ENCODE measurements at regions not wholly inside any gene's neighbourhood (a gene's known extent, or its start where the extent isn't known, plus 50 kb on each side); places are given as distances from the start of the nearest gene placed in this dataset.
"Not testable (repeated sequence)": the region's sequence is repeated elsewhere in the genome, so short reads cannot be mapped to it uniquely, and the experiment has no call there.

DNA sequence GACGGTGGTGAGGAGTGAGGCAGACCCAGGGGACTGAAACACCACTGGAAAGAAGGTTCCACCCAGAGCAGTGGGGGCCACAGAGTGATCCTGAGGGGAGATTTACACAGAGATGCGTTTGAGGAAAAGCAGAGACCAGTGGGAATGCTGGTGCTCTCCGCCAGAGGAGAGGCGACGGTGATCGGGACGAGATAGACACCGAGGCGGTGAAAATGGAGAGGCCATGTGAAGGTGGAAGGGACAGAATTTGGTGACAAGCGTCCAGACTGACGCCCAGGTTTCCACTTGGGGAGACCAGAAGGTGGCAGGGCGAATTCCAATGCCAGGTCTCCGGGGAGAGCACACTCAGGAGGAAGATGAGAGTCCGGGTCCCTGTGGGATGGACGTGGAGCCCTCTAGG is 374.8 kb downstream of the CNTNAP3B start:
- DNase-seq, result not testable (repeated sequence)

DNA sequence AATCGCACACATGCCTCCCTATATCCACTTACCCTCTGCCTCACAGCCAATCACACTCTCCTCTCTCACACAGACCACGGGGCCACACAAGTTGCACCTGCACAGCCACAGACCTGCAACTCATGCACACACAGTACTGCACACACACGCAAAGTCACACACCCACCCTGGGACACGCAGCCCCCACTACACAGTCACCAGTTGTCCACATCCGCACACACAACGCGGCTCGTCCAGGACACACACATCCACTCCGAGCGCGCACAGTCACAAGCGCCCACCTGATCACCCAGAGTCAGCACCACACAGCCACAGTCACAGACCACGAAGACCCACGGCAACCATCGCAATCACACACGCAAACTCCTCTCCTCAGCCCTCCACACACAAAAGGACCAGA is 387.3 kb downstream of the CNTNAP3B start:
- not testable (repeated sequence) for DNase-seq

DNA sequence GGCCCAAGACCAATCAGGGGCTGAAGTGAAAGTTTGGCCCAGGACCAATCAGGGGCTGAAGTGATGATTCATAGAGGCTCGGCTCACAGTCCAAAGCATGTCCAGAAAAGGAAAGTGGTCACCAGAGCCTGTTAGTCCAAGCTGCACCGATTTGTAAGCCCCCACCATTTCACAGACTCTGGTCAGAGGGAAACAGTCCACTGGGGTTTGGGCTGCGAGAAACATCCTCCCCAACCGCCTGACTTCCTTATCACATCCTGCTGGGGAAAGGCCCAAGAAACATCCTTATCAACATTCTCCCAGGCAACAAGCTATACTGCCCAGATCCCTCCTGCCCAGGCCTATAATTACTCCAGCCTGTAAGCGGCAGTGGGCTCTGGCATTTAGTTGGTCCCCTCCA is 388.1 kb downstream of the CNTNAP3B start:
- DNase-seq, result not testable (repeated sequence)

DNA sequence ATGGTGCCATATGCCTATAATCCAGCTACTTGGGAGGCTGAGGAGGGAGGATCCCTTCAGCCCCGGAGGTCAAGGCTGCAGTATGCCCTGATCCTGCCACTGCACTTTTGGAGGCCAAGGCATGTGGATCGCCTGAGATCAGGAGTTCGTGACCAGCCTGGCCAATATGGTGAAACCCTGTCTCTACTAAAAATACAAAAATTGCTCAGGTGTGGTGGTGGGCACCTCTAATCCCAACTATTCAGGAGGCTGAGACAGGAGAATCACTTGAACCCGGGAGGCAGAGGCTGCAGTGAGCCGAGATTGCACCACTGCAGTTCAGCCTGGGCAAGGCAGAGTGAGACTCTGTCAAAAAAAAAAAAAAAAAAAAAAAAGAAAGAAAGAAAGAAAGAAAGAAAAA is 390.5 kb downstream of the CNTNAP3B start:
- not testable (repeated sequence) for DNase-seq

DNA sequence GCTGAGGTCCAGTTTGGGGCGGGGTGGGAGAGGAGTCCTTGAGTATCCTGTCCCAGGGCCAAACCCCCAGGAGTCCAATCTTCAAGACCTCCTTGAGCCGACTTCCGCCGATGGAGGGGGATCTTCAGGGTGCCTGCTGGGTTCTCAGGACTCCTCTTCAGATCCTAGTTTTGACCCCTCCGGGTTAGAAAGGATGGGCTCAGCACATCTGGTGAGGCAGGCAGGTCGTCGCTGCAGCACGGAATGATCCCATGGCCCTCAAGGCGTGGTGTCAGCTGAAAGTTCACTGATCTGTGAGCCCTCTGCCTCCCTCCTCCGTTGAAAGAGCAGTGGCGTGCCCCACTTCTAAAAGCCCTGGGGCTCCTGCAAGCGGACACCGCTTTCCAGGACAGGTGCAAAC is 430.0 kb downstream of the CNTNAP3B start:
- not testable (repeated sequence) for DNase-seq

DNA sequence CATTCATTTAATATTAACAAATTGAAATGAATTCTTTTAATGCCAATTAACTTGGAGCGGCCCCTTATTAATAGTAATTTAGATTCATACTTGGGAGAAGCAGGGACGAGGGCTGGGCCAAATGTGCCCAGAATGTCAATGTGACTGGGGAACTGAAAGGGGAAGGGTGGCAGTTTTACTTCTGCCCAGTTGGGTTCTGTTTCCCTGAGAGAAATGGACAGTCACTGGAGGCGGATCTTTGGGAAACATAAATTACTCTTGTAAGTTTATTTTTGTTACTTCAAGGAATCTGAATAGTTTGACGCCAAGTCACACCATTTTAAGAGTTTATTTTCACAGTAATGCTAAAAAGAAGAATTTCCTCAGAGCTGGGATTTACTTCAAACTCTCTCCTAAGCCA is 432.1 kb downstream of the CNTNAP3B start:
- not testable (repeated sequence) for DNase-seq

DNA sequence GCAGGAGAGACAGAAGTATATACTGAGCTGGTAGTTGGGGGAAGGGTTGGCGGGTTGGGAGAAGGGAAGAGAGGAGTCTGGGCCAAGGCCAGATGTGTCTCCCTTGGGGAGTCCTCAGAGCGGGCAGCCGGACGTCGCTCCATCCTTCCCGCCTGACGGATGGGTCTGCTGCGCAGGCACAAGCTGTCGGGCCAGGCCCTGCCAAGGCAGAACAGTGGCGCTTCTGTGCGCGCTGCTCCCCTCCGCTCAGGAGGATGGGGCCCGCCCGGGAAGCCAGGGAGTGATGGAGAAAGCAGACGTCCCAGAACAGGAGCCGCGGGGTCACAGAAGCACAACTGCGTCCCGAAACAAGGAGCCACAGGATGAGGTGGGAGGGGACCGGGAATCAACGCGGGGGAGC is 449.9 kb downstream of the CNTNAP3B start:
- not testable (repeated sequence) for DNase-seq

DNA sequence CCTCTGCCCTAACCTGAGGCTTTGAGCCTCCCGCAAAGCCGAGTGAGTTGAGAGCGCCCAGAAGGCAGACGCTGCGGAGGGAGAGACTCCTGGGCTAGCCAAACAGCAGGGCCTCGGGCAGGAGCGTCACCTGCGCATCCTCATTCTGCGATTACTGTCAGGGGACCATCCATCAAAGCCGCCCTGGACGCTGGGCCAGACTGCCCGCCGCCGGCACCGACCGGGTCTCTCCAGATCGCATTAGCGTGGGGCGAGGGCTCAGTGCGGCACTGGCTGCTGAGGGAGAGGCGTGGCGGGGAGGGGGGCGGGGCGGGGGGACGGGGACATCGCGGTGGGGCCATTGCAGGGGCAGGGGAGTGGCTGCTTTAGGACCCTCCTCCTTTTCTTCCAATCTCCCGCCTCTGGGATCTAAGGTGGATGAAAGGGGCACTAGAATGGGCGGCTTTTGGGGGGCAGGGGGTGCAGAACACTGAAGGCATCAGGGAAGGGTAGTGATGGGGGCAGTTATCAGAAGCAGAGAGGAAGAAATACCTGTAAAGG is 465.7 kb downstream of the CNTNAP3B start:
- DNase-seq, result not testable (repeated sequence)

DNA sequence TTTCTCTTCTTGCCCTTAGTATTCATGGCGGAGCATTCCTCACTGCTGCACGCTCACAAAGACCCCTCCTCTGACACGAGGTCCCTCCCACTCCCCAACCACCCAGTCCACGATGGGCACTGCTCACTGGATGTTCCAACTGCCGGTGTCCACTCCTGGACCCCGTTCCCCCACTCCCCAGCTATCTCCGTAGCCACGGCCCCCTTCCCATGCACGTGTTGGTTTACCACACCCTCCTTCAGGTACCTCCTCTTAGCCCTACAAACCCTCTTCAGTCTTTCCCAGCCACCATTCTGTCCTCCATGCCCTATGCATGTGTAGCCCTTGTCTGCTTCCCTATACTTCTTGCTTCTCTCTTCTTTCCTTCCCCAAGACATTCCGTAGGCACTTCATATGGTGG is 469.6 kb upstream of the ZNG1F start:
- DNase-seq, result not testable (repeated sequence)

DNA sequence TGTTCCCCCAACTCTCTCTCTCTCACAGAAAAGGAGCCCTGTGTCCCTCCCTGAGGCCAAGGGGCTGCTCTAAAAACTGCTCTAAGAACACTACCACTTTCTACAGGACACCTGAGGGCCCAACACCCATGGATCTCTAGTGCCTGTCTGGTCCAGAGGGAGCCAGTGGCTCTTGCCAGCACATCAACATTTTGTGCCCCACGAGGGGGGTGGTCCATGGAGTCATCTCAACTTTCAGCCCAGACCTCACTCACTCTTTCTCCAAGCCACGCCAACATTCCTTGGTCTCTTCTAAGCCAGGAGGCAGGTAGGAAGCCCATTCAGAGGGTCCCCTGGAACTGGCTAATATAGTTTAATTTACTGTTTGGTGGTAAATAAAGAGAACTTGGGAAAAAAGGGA is 469.0 kb upstream of the ZNG1F start:
- DNase-seq, result not testable (repeated sequence)

DNA sequence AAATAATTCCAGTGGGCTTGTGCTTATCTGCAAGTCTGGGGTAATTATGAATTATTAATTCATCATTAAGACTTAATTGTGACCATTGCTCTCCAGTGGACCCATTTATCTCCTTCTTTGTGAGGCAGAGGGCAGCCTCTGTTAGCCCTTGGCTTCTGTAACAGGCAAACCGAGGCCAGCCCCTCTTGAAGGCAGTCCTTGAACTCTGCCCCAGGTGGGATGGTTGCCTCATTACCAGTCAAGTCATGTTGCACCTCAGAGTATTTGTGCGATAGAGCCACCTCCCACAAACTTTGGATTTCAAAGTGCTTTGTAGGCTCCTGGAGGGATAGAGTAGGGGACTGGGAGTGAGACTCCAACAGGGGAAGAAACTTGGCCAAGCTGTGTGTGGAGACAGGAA is 468.0 kb upstream of the ZNG1F start:
- DNase-seq, result not testable (repeated sequence)

DNA sequence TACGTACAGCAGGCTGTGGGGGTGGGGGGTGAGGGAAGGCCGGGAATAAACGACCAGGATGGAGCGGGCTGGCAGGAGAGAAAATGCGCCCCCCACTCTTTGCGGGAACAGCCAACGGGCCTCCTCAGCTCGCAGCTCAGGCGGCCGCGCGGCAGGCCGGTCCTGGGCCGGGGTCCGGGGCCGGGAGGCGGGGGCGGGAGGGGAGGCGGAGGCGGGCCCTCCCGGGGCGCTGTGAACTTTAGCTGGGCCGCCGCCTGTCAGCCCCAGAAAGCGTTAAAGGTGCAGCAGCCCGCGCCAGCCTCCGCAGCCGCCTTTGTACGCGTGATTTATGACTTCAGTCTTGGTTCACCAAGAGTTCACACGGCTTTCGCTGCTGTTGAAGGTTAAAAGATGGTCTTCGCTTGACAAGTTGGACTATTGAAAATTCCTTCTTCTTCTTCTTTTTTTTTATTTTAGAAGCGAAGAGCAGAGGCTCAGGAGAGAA is 466.0 kb upstream of the ZNG1F start:
- DNase-seq, result peak; percentile 8

DNA sequence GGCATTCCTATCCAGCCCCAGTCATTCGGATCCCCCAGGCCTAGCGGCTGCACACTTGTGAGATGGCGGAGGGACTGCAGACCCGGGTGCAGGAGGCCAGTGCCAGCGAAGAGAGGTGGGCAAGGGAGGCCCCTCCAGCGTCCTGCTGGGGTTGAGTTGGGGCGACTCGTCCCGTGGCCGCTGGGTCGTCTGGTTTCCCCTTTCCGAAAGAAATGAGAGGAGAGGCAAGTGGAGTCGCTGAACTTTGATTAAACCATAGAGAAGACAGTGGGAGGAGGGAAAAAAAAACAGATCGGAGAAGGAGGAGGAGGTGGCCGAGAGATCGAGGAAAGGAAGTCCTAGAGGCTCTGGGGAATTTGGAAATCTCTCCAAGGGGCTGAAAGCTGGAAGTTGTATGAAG is 465.2 kb upstream of the ZNG1F start:
- not testable (repeated sequence) for DNase-seq

DNA sequence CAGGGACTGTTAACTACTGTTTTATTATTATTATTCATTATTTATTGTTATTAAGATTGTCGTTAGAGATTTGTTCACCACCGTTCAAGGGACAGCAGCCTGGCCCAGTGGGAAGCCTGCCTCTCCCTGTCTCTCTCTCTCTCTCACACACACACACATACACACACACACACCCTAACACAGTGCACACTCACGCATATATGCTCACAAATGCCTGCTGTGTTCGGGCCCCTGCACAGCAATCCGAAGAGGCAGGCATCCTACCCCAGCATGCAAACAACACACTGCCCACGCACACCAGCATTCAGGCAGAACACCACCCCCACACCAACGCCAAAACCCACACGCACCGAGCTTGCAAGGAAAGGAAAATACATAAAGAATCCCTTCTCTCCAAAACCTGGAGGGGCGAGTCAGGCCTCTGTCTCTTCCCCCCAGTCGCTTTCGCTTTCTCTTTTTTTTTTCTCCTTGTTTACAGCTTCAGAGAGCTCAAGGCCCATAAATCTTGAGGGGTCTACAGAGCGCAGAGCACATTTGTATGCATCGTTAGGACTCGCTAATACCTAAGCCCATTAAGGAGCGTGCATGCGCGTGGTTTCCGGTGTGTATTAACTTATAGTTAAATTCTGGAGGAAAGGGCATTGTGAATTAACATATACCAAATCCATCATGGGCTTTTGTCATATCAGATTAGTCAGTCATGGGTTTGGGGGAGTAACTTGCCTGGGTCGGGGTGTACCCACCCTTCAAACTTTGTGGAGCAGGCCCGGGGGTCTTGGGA is 464.6 kb upstream of the ZNG1F start:
- DNase-seq, result not testable (repeated sequence)

DNA sequence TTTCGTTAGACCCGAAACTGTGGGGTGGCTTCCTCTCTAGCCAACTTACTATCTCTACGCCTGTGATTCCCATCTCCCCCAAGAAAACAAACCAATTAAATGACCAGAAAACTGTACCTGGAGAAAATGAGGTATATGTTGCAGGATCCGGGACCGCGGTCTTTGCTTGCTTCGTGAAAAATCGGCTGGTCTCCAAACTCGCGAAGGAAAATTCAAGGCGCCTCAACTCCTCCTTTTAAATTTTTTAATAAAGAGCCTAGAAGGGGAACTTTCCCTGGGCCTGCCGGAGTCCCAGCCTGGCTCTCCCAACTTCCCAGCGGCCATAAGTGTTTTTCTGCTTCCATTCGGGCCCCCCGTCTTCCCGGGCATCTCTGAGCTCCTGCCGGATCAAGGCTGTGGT is 463.7 kb upstream of the ZNG1F start:
- DNase-seq, result not testable (repeated sequence)

DNA sequence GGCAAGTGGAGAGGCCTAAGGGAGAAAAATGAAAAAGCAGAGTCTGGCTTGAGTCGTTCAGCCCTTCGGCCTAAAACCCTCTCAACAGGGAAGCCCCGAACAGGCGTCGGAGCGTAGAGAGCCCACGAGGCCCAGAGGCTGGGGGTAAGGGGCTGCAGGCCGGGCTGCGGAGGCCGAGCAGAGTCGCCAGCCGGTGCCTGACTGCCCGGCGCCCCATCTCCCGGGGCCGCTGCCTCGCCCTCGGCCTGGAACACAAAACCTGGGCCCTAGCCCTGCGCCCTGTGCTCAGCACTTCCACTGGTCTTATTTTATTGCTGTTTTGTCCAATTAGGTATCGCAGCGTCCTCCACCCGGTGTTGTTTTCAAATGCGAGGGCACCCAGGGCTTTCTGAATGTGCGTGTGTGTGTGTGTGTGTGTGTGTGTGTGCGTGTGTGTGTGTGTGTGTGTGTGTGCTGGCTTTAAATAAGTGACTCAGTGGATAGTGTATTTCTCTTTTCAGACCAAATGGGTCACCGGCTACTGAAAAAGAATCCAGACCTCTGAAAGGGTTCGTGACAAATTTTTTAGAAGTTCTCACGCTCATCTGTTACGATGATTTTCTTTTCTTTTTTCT is 463.1 kb upstream of the ZNG1F start:
- not testable (repeated sequence) for DNase-seq

DNA sequence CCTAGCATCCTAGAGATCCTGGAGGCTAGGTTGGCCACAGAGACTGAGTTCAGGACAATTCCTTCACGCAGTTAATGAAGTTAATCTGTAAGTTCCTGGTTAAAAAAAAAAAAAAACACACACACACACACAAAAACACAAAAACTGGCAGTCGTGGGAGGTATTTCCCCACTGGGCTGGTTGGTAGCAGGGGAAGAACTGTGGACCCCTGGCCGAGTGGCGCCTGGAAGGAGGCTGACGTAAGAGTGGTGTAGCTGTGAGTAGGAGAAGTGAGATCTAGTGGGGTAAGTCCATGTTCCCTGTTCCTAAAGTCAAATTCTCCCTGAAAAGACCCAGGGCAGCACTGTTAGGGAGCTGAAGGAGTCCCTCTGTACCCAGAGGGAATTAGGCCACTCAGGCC is 461.0 kb upstream of the ZNG1F start:
- DNase-seq, result not testable (repeated sequence)

DNA sequence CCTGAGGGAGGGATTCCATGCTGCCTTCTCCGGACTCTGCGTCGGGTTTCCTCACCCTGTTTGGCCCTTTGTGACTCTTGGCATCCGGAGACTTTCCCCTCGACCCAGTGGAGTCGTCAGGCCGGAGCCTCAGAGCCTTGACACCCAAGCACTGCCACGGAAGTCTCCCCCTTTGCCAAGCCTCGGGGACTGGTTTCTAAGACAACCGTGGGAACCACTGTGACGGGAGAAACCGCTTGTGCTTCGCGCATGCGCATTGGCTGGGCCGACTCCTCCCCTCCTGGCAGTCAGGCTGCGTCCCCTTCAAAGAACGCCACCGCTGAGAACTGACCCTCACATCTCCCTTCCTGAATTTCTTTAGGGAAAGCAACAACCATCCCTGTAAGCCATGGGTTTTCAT is 459.4 kb upstream of the ZNG1F start:
- DNase-seq, result peak; percentile 60

DNA sequence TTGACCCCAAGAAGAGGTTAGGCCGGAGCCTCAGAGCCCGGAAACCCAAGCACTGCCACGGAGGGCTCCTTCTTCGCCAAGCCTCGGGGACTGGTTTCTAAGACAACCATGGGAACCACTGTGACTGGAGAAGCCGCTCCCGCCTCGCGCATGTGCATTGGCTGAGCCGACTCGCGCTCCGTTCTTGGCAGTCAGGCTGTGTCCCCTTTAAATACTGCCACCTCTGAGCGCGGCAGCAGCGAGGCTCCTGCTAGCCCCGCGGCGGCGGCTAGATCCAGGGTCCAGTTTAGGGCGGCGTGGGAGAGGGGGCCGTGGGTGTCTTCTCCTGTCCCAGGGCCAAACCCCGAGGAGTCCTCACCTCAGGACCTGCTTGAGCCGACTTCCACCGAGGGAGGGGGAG is 457.1 kb upstream of the ZNG1F start:
- not testable (repeated sequence) for DNase-seq

DNA sequence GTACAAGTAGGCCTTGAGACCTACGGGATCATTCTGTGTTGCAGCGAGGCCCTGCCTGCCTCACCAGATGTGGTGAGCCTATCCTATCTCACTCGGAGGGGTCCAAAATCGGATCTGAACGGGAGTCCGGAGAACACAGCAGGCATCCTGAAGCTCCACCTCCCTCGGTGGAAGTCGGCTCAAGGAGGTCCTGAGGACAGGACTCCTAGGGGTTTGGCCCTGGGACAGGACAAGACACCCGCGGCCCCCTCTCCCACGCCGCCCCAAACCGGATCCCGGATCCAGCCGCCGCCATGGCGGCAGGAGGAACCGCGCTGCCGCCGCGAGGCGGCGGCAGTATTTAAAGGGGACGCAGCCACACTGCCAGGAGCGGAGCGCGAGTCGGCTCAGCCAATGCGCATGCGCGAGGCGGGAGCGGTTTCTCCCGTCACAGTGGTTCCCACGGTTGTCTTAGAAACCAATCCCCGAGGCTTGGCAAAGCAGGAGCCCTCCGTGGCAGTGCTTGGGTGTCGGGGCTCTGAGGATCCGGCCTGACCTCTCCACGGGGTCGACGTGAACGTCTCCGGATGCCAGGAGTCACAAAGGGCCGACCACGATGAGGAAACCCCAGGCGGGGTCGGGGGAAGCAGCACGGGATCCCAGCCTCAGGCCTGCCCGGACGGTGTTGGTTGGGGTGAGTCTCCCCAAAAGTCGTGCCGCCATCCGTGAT is 454.6 kb upstream of the ZNG1F start:
- DNase-seq, result peak; percentile 69

DNA sequence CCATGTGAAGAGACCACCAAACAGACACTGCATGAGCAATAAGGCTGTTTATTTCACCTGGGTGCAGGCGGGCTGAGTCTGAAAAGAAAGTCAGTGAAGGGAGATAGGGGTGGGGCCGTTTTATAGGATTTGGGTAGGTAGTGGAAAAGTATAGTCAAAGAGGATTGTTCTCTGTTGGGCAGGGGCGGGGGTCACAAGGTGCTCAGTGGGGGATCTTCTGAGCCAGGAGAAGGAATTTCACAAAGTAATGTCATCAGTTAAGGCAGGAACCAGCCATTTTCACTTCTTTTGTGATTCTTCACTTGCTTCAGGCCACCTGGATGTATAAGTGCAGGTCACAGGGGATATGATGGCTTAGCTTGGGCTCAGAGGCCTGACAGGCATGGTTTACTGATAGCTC is 444.6 kb upstream of the ZNG1F start:
- DNase-seq, result not testable (repeated sequence)

DNA sequence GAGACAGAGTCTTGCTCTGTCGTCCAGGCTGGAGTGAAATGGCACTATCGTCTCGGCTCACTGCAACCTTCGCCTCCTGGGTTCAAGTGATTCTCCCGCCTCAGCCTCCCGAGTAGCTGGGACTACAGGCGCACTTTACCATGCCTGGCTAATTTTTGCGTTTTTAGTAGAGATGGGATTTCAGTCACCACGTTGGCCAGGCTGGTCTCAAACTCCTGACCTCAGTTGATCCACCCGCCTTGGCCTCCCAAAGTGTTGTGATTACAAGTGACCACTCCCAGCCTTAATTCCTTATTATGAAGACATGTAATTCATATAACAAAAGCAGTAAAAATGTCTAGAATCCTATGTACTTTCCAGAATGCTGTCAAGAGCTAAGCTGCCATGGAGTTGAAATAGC is 434.5 kb upstream of the ZNG1F start:
- not testable (repeated sequence) for DNase-seq

DNA sequence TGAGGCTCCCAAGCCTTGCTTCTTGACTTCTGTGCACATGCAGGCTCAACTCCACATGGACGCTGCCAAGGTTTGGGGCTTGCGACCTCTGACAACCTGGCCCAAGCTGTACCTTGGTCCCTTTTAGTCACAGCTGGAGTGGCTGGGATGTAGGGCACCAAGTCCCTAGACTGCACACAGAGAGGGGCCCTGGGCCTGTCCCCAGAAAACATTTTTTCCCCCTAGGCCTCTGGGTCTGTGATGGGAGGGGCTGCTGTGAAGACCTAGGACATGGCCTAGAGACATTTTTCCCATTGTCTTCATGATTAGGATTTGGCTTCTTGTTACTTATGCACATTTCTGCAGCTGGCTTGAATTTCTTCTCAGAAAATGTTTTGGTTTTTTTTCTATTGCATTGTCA is 430.1 kb upstream of the ZNG1F start:
- DNase-seq, result not testable (repeated sequence)
